HAP-1 (cell line): ENCODE measurements at regions not wholly inside any gene's neighbourhood (a gene's known extent, or its start where the extent isn't known, plus 50 kb on each side); places are given as distances from the start of the nearest gene placed in this dataset.
A peak's percentile ranks its signal among the peaks of the same experiment; 100 is the strongest.
"Not testable (repeated sequence)": the region's sequence is repeated elsewhere in the genome, so short reads cannot be mapped to it uniquely, and the experiment has no call there.

Source experiments
- DNase-seq, 2 experiments: peaks; one replicate each; pipeline ENCODE4 v3.0.0-alpha.2; 2016 to 2020; ENCODE audit warnings: low spot score in 2 of 2
- H3K27me3 ChIP-seq: fragments of 250-450 bp; sonication (Bioruptor Pico); 2 replicates; pipeline ENCODE4 v1.5.1; 2020; ENCODE audit warnings: low read depth, mild to moderate bottlenecking, moderate library complexity
- H3K36me3 ChIP-seq: fragments of 250-450 bp; sonication (Bioruptor Pico); replicated peaks from 2 replicates; pipeline ENCODE4 v1.5.1; 2020; ENCODE audit warnings: mild to moderate bottlenecking
- H3K4me1 ChIP-seq: fragments of 250-450 bp; sonication (Bioruptor Pico); 2 replicates; pipeline ENCODE4 v1.5.1; 2020; ENCODE audit warnings: mild to moderate bottlenecking
- H3K4me3 ChIP-seq: fragments of 250-450 bp; sonication (Bioruptor Pico); 2 replicates; pipeline ENCODE4 v1.5.1; 2020; ENCODE audit warnings: mild to moderate bottlenecking, moderate library complexity
- H3K9me3 ChIP-seq: fragments of 250-450 bp; sonication (Bioruptor Pico); 2 replicates; pipeline ENCODE4 v1.5.1; 2020; ENCODE audit warnings: mild to moderate bottlenecking, moderate library complexity
- in situ Hi-C: fragments of 300-500 bp; cut with MboI; formaldehyde crosslinking; loops from 3 replicates; pipeline ENCODE4 v1.14.3; 2020; ENCODE audit warnings: low sequenced_read_pairs, inconsistent platforms, mixed read lengths

- in situ Hi-C loops, result no loop called here
- no peak for DNase-seq
- Histone ChIP-seq H3K4me1 (no peaks in the 10 kb centered on the region), H3K27me3 (no peaks in the 10 kb centered on the region), H3K4me3 (no peak overlapping the region), H3K9me3 (no peaks in the 10 kb centered on the region), H3K36me3 (no peaks in the 10 kb centered on the region)
These were observed 87.0 kb downstream of the PLXNA1 start for GRCh38 chr3:127069814-127070440.

GRCh38 chr3:127070776-127071175 lies 87.9 kb downstream of the PLXNA1 start:
- H3K4me1 ChIP-seq, result no peaks in the 10 kb centered on the region
- H3K4me3 ChIP-seq, result no peak overlapping the region
- DNase-seq, result no peak
- no peaks in the 10 kb centered on the region for H3K27me3 ChIP-seq
- in situ Hi-C loops, result no loop called here
- H3K36me3 ChIP-seq, result no peaks in the 10 kb centered on the region
- no peaks in the 10 kb centered on the region for H3K9me3 ChIP-seq

- no peaks in the 10 kb centered on the region for H3K27me3 ChIP-seq
- no peak for DNase-seq
These were observed 88.7 kb downstream of the PLXNA1 start for GRCh38 chr3:127071597-127072001.

GRCh38 chr3:127072221-127072771 lies 89.4 kb downstream of the PLXNA1 start:
- Histone ChIP-seq H3K4me3 (no peak overlapping the region), H3K27me3 (no peaks in the 10 kb centered on the region), H3K4me1 (no peaks in the 10 kb centered on the region), H3K9me3 (no peaks in the 10 kb centered on the region), H3K36me3 (no peaks in the 10 kb centered on the region)
- no peak for DNase-seq
- in situ Hi-C loops, result no loop called here

More at GRCh38 chr3:127071597-127072001, 88.7 kb downstream of the PLXNA1 start:
- H3K4me1 ChIP-seq, result no peaks in the 10 kb centered on the region
- in situ Hi-C loops, result no loop called here
- H3K36me3 ChIP-seq, result no peaks in the 10 kb centered on the region
- H3K4me3 ChIP-seq, result no peak overlapping the region
- no peaks in the 10 kb centered on the region for H3K9me3 ChIP-seq

GRCh38 chr3:127072971-127073783 lies 90.3 kb downstream of the PLXNA1 start:
- in situ Hi-C loops, result no loop called here
- H3K27me3 ChIP-seq, result no peaks in the 10 kb centered on the region

GRCh38 chr3:127073941-127074820 lies 91.3 kb downstream of the PLXNA1 start:
- Histone ChIP-seq H3K4me1 (no peaks in the 10 kb centered on the region), H3K36me3 (no peaks in the 10 kb centered on the region), H3K27me3 (no peaks in the 10 kb centered on the region), H3K9me3 (no peaks in the 10 kb centered on the region), H3K4me3 (no peak overlapping the region)
- DNase-seq, result no peak
- in situ Hi-C loops, result no loop called here

More at GRCh38 chr3:127072971-127073783, 90.3 kb downstream of the PLXNA1 start:
- DNase-seq, result no peak
- no peak overlapping the region for H3K4me3 ChIP-seq
- no peaks in the 10 kb centered on the region for H3K36me3 ChIP-seq
- no peaks in the 10 kb centered on the region for H3K9me3 ChIP-seq
- no peaks in the 10 kb centered on the region for H3K4me1 ChIP-seq

GRCh38 chr3:127074900-127075360 lies 92.0 kb downstream of the PLXNA1 start:
- in situ Hi-C loops, result no loop called here
- no peaks in the 10 kb centered on the region for H3K4me1 ChIP-seq
- no peaks in the 10 kb centered on the region for H3K9me3 ChIP-seq
- H3K27me3 ChIP-seq, result no peaks in the 10 kb centered on the region
- no peaks in the 10 kb centered on the region for H3K36me3 ChIP-seq
- H3K4me3 ChIP-seq, result no peak overlapping the region
- peak; percentile 37 to 59 for DNase-seq

GRCh38 chr3:127076166-127076992 lies 93.5 kb downstream of the PLXNA1 start:
- DNase-seq, in situ Hi-C loops, H3K9me3 ChIP-seq, H3K27me3 ChIP-seq, H3K36me3 ChIP-seq, H3K4me1 ChIP-seq, H3K4me3 ChIP-seq: not testable (repeated sequence)

- H3K4me1 ChIP-seq, result no peaks in the 10 kb centered on the region
- H3K36me3 ChIP-seq, result no peaks in the 10 kb centered on the region
- H3K27me3 ChIP-seq, result no peaks in the 10 kb centered on the region
- no peak for DNase-seq
- no peak overlapping the region for H3K4me3 ChIP-seq
- H3K9me3 ChIP-seq, result no peaks in the 10 kb centered on the region
- in situ Hi-C loops, result no loop called here
These were observed 94.2 kb downstream of the PLXNA1 start for GRCh38 chr3:127077068-127077467.

GRCh38 chr3:127077505-127078064 lies 94.7 kb downstream of the PLXNA1 start:
- in situ Hi-C loops, result no loop called here
- H3K4me3 ChIP-seq, result no peak overlapping the region
- no peaks in the 10 kb centered on the region for H3K9me3 ChIP-seq
- no peak for DNase-seq
- H3K36me3 ChIP-seq, result no peaks in the 10 kb centered on the region
- H3K27me3 ChIP-seq, result no peaks in the 10 kb centered on the region
- H3K4me1 ChIP-seq, result no peaks in the 10 kb centered on the region

GRCh38 chr3:127078626-127079025 lies 95.7 kb downstream of the PLXNA1 start:
- H3K4me3 ChIP-seq, result no peak overlapping the region
- no peaks in the 10 kb centered on the region for H3K36me3 ChIP-seq
- H3K27me3 ChIP-seq, result no peaks in the 10 kb centered on the region
- DNase-seq, result no peak
- H3K9me3 ChIP-seq, result no peaks in the 10 kb centered on the region
- no peaks in the 10 kb centered on the region for H3K4me1 ChIP-seq
- in situ Hi-C loops, result no loop called here

- in situ Hi-C loops, result no loop called here
- DNase-seq, result no peak
- Histone ChIP-seq H3K36me3 (no peaks in the 10 kb centered on the region), H3K4me3 (no peak overlapping the region), H3K4me1 (no peaks in the 10 kb centered on the region), H3K9me3 (no peaks in the 10 kb centered on the region), H3K27me3 (no peaks in the 10 kb centered on the region)
These were observed 96.3 kb downstream of the PLXNA1 start for GRCh38 chr3:127079211-127079610.
